HEK293T (cell line): ENCODE measurements at regions not wholly inside any gene's neighbourhood (a gene's known extent, or its start where the extent isn't known, plus 50 kb on each side); places are given as distances from the start of the nearest gene placed in this dataset.

ENCODE experiments used
- ARNT ChIP-seq: fragments of 450-650 bp; IDR thresholded peaks from 2 replicates; pipeline ENCODE4 v1.6.1; 2017; ENCODE audit warnings: mild to moderate bottlenecking
- FOXA1 ChIP-seq: fragments of 450-650 bp; IDR thresholded peaks from 2 replicates; pipeline ENCODE4 v1.6.1; 2016; ENCODE audit warnings: mild to moderate bottlenecking
- LEF1 ChIP-seq: fragments of 450-650 bp; IDR thresholded peaks from 2 replicates; pipeline ENCODE4 v1.6.1; 2017; ENCODE audit warnings: mild to moderate bottlenecking, borderline replicate concordance
- NFRKB ChIP-seq: fragments of 450-650 bp; IDR thresholded peaks from 2 replicates; pipeline ENCODE4 v1.6.1; 2016; ENCODE audit warnings: mild to moderate bottlenecking, moderate library complexity
- SP1 ChIP-seq: fragments of 450-650 bp; IDR thresholded peaks from 2 replicates; pipeline ENCODE4 v1.6.1; 2017

DNA sequence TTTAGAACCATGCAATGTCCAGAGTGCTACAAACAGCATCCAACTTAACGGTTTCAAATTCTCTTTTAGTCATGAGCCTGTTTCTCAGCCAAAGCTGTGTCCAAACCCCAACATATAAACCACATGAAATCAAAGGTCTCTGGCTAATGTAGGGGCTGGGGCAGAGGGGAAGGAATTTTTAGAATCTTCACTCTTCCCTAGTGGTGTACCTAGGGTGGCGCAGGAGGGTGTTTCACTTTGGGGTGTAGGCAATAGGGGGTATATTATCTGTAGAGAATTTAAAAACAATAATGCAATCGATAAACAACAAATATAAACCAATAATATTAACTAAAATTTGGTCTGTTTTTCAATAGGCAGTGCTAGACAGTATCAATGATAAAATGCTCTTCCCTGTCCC lies 132.1 kb upstream of the BRINP1 start:
- TF ChIP-seq ARNT: no peak
- no peak for TF ChIP-seq FOXA1
- TF ChIP-seq SP1: no peak
- no peak for TF ChIP-seq NFRKB
- TF ChIP-seq LEF1: no peak
